ENCODE measurements at regions not wholly inside any gene's neighbourhood (a gene's known extent, or its start where the extent isn't known, plus 50 kb on each side); places are given as distances from the start of the nearest gene placed in this dataset.

DNA sequence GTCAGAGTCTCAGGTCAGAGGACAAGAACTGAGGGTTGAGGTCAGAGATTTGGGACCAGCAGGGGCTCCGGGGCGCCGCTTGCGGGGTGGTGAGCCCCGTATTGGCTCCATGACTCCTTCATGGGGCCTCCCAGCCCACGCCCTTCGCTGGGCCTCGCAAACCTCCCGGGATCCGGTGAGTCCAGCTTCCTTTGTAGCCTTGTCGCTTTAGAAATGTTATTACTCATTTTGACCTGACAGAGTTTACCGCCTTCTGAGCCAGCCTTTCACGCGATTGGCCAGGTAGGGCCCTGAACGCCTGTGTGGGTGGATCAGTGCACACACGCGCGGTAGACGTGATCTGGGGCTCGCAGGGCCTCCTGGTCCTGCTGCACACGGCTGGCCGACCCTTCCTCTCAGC lies 181.1 kb downstream of the ERMARD start:
- TF ChIP-seq, protein P1, sequence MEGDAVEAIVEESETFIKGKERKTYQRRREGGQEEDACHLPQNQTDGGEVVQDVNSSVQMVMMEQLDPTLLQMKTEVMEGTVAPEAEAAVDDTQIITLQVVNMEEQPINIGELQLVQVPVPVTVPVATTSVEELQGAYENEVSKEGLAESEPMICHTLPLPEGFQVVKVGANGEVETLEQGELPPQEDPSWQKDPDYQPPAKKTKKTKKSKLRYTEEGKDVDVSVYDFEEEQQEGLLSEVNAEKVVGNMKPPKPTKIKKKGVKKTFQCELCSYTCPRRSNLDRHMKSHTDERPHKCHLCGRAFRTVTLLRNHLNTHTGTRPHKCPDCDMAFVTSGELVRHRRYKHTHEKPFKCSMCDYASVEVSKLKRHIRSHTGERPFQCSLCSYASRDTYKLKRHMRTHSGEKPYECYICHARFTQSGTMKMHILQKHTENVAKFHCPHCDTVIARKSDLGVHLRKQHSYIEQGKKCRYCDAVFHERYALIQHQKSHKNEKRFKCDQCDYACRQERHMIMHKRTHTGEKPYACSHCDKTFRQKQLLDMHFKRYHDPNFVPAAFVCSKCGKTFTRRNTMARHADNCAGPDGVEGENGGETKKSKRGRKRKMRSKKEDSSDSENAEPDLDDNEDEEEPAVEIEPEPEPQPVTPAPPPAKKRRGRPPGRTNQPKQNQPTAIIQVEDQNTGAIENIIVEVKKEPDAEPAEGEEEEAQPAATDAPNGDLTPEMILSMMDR (IDR thresholded peaks at IDR 0.05; ENCODE audit: extremely low read depth in 1 of 2, insufficient read depth in 1 of 2, low read depth in 1 of 2, low read length in 2 of 2), result no peak
- TF ChIP-seq GATA2 (IDR thresholded peaks at IDR 0.05; ENCODE audit: insufficient read depth, insufficient read length, low read depth, low read length) (no peak), MYC (IDR thresholded peaks at IDR 0.05; ENCODE audit: low read depth, low read length) (no peak), EZH2 (IDR thresholded peaks at IDR 0.05; ENCODE audit: borderline replicate concordance, low read depth, low read length, severe bottlenecking) (no peak), FOS (IDR thresholded peaks at IDR 0.05; ENCODE audit: borderline replicate concordance, insufficient read depth, low read length) (no peak)
- TF ChIP-seq, protein P2, sequence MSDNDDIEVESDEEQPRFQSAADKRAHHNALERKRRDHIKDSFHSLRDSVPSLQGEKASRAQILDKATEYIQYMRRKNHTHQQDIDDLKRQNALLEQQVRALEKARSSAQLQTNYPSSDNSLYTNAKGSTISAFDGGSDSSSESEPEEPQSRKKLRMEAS (IDR thresholded peaks at IDR 0.05; ENCODE audit: insufficient read depth, insufficient read length), result no peak
- intact Hi-C loops (cut with micrococcal nuclease), result loop anchor here (10.0 kb wide), 1 partner anchor 208 kb away; the partner anchor contains the start of gene PHF10
- Histone ChIP-seq H3K27ac (ENCODE audit: insufficient read depth, low read depth, low read length) (no peak overlapping the region), H3K36me3 (ENCODE audit: control insufficient read depth in 2 of 2, extremely low read depth in 1 of 2, insufficient read depth in 2 of 2, low read length in 2 of 2) (no peaks in the 10 kb centered on the region), H3K9me1 (replicated peaks; ENCODE audit: control insufficient read depth, extremely low read depth, insufficient read depth, low read length) (no peaks in the 10 kb centered on the region), H3K27me3 (ENCODE audit: control insufficient read depth in 2 of 2, insufficient read depth in 2 of 2, low read length in 2 of 2) (peaks cover 0 to 2% of the 10 kb centered on the region in 2 experiments), H3K9ac (replicated peaks; ENCODE audit: extremely low read depth, insufficient read depth, low read length) (no peak overlapping the region), H4K20me1 (replicated peaks; ENCODE audit: control insufficient read depth, extremely low read depth, insufficient read depth, low read length) (no peaks in the 10 kb centered on the region), H2AFZ (ENCODE audit: low read depth, low read length) (no peak overlapping the region), H3K9me3 (replicated peaks; ENCODE audit: control insufficient read depth, insufficient read depth, low read length) (no peaks in the 10 kb centered on the region), H3K79me2 (ENCODE audit: control insufficient read depth, insufficient read depth, low read length) (no peaks in the 10 kb centered on the region), H3K4me3 (replicated peaks in 1 of 3; ENCODE audit: insufficient read depth in 1 of 3, low read depth in 1 of 3, low read length in 3 of 3) (no peak overlapping the region), H3K4me1 (ENCODE audit: control insufficient read depth, extremely low read depth, insufficient read depth, low read length) (peaks cover 25% of the 10 kb centered on the region), H3K4me2 (ENCODE audit: insufficient read depth, low read length) (no peak overlapping the region)
- ChIA-PET CTCF (interaction anchor here (0.8 to 3.7 kb wide), 4 partner anchors 27 to 101 kb away, joined by 3 to 53 read pairs (median 4); no protein-coding TSS in a partner anchor), POLR2A (no interaction called here)
- dilution Hi-C loops (cut with MboI; ENCODE audit: extremely low pct_ligation_motif_present, low sequenced_read_pairs), result no loop called here
- FAIRE-seq (no peak), DNase-seq (ENCODE audit: low read depth, low spot score) (no peak)
- no TSS peak for BruUV-seq (replicated peaks)
